H1 (cell line): ENCODE measurements at regions not wholly inside any gene's neighbourhood (a gene's known extent, or its start where the extent isn't known, plus 50 kb on each side); places are given as distances from the start of the nearest gene placed in this dataset.

Source experiments
- CTCF ChIA-PET: fragments of 300-600 bp; sonication (Branson Sonifier 250); formaldehyde crosslinking; loops from one replicate; lab custom pipeline; 2021; ENCODE audit not compliant: partially characterized antibody; lab: Charles Lee
- POLR2A ChIA-PET: fragments of 300-600 bp; sonication (Branson Sonifier 250); formaldehyde crosslinking; loops from one replicate; lab custom pipeline; 2021; ENCODE audit warnings: inconsistent platforms; ENCODE audit not compliant: partially characterized antibody; lab: Charles Lee
- DNase-seq, 2 experiments: peaks; one replicate each; pipeline versions ENCODE4 v3.0.0 to v3.0.0-alpha.2; 2010 to 2022; ENCODE audit warnings: low spot score in 2 of 2, low read depth in 1 of 2, mixed read lengths in 1 of 2
- FAIRE-seq: peaks from 2 replicates; lab custom pipeline; 2011; peaks lifted over from hg19 to GRCh38; lab: Jason Lieb, UNC
- H2AFZ ChIP-seq: 2 replicates; pipeline ENCODE4 v1.8.1; 2012; ENCODE audit warnings: low read length, inconsistent platforms
- H2AK5ac ChIP-seq: 2 replicates; pipeline ENCODE4 v1.6.1; 2013; ENCODE audit warnings: low read depth, low read length
- H2BK120ac ChIP-seq: replicated peaks from 2 replicates; pipeline ENCODE3; 2013; ENCODE audit warnings: low read depth, low read length, inconsistent platforms
- H2BK12ac ChIP-seq: 2 replicates; pipeline ENCODE4 v1.6.1; 2013; ENCODE audit warnings: low read depth, low read length
- H2BK15ac ChIP-seq: 2 replicates; pipeline ENCODE4 v1.6.1; 2013; ENCODE audit warnings: low read length
- H2BK20ac ChIP-seq: 2 replicates; pipeline ENCODE4 v1.6.1; 2013; ENCODE audit warnings: low read length
- H2BK5ac ChIP-seq: 2 replicates; pipeline ENCODE4 v1.6.1; 2013; ENCODE audit warnings: low read depth, low read length
- H3K14ac ChIP-seq: 2 replicates; pipeline ENCODE4 v1.6.1; 2013; ENCODE audit warnings: inconsistent platforms; ENCODE audit not compliant: insufficient read length
- H3K18ac ChIP-seq: 2 replicates; pipeline ENCODE4 v1.6.1; 2013; ENCODE audit warnings: low read length; ENCODE audit errors: extremely low read depth
- H3K23ac ChIP-seq: 2 replicates; pipeline ENCODE4 v1.6.1; 2013; ENCODE audit warnings: inconsistent platforms; ENCODE audit not compliant: insufficient read length
- H3K23me2 ChIP-seq: 2 replicates; pipeline ENCODE4 v1.6.1; 2013; ENCODE audit warnings: low read depth, low read length
- H3K27ac ChIP-seq: 2 replicates; pipeline ENCODE4 v1.6.1; 2011; ENCODE audit warnings: low read depth, low read length, inconsistent platforms
- H3K27me3 ChIP-seq, 4 experiments: replicated peaks in 1 of 4; 1 replicate in 1 of 4; 2 replicates in 3 of 4; pipeline versions ENCODE4 v1.6.1 to v1.8.1; 2011 to 2013; ENCODE audit warnings: low read length in 3 of 4, mild to moderate bottlenecking in 3 of 4, inconsistent platforms in 2 of 4, mixed read lengths in 2 of 4, moderate library complexity in 1 of 4; ENCODE audit not compliant: control insufficient read depth in 3 of 4, insufficient read depth in 3 of 4; ENCODE audit errors: extremely low read depth in 1 of 4
- H3K36me3 ChIP-seq, 4 experiments: 2 replicates each; pipeline versions ENCODE4 v1.6.1 to v1.8.1; 2011 to 2013; ENCODE audit warnings: mild to moderate bottlenecking in 4 of 4, low read length in 3 of 4, moderate library complexity in 2 of 4, control low read depth in 1 of 4, inconsistent platforms in 1 of 4; ENCODE audit not compliant: insufficient read depth in 4 of 4, control insufficient read depth in 2 of 4
- H3K4ac ChIP-seq: replicated peaks from 2 replicates; pipeline ENCODE3; 2013; ENCODE audit warnings: low read length, low read depth, mixed read lengths, inconsistent platforms; ENCODE audit not compliant: insufficient read length
- H3K4me1 ChIP-seq, 4 experiments: replicated peaks in 1 of 4; 1 replicate in 1 of 4; 2 replicates in 3 of 4; pipeline versions ENCODE4 v1.6.1 to v1.8.1; 2011 to 2013; ENCODE audit warnings: low read length in 3 of 4, inconsistent platforms in 2 of 4, mixed read lengths in 1 of 4; ENCODE audit not compliant: insufficient read depth in 4 of 4, control insufficient read depth in 3 of 4
- H3K4me2 ChIP-seq, 2 experiments: 2 replicates each; pipeline versions ENCODE4 v1.6.1 to v1.8.1; 2011 to 2013; ENCODE audit warnings: low read depth in 2 of 2, low read length in 2 of 2, control low read depth in 1 of 2, inconsistent platforms in 1 of 2, mild to moderate bottlenecking in 1 of 2; ENCODE audit not compliant: insufficient read depth in 1 of 2
- H3K4me3 ChIP-seq, 4 experiments: fragments of 200-600, 300-600 bp in 1 of 4; sonication (generic), shearing (Covaris generic), sonication (Bioruptor Twin) in 1 of 4; 2 replicates each; pipeline versions ENCODE4 v1.5.1 to v1.8.1; 2011 to 2016; ENCODE audit warnings: low read length in 4 of 4, low read depth in 3 of 4, control low read depth in 2 of 4, inconsistent platforms in 2 of 4, mild to moderate bottlenecking in 2 of 4, mixed read lengths in 1 of 4, moderate library complexity in 1 of 4; ENCODE audit not compliant: insufficient read depth in 2 of 4; ENCODE audit errors: extremely low read depth in 1 of 4
- H3K56ac ChIP-seq: replicated peaks from 2 replicates; pipeline ENCODE3; 2013; ENCODE audit warnings: low read depth, mild to moderate bottlenecking, mixed read lengths, low read length, inconsistent platforms; ENCODE audit not compliant: insufficient read length
- H3K79me1 ChIP-seq: 2 replicates; pipeline ENCODE4 v1.6.1; 2013; ENCODE audit warnings: low read depth, low read length, control low read depth
- H3K79me2 ChIP-seq, 2 experiments: 2 replicates each; pipeline versions ENCODE4 v1.6.1 to v1.8.1; 2012 to 2013; ENCODE audit warnings: low read length in 2 of 2, mild to moderate bottlenecking in 2 of 2, inconsistent platforms in 1 of 2; ENCODE audit not compliant: insufficient read depth in 2 of 2, control insufficient read depth in 1 of 2
- H3K9ac ChIP-seq, 4 experiments: replicated peaks in 1 of 4; 1 replicate in 1 of 4; 2 replicates in 3 of 4; pipeline versions ENCODE4 v1.6.1 to v1.8.1; 2011 to 2013; ENCODE audit warnings: low read depth in 3 of 4, low read length in 3 of 4, control low read depth in 2 of 4, mild to moderate bottlenecking in 2 of 4, moderate library complexity in 2 of 4, inconsistent platforms in 1 of 4; ENCODE audit errors: extremely low read depth in 1 of 4
- H3K9me3 ChIP-seq, 2 experiments: 2 replicates each; pipeline versions ENCODE4 v1.6.1 to v1.8.1; 2012 to 2013; ENCODE audit warnings: mild to moderate bottlenecking in 2 of 2, moderate library complexity in 2 of 2, control low read depth in 1 of 2, inconsistent platforms in 1 of 2, low read depth in 1 of 2, low read length in 1 of 2, mixed read lengths in 1 of 2; ENCODE audit not compliant: insufficient read depth in 2 of 2
- H4K20me1 ChIP-seq, 2 experiments: replicated peaks in 1 of 2; 2 replicates each; pipeline versions ENCODE3 to v1.8.1; 2011 to 2013; ENCODE audit warnings: inconsistent platforms in 2 of 2, low read length in 2 of 2, mild to moderate bottlenecking in 1 of 2; ENCODE audit not compliant: insufficient read depth in 2 of 2, control insufficient read depth in 1 of 2
- H4K5ac ChIP-seq: 2 replicates; pipeline ENCODE4 v1.6.1; 2013; ENCODE audit warnings: low read length, low read depth, mixed read lengths, inconsistent platforms; ENCODE audit not compliant: insufficient read length
- H4K8ac ChIP-seq: 2 replicates; pipeline ENCODE4 v1.8.0; 2013; ENCODE audit warnings: mild to moderate bottlenecking, moderate library complexity, low read length, inconsistent platforms; ENCODE audit not compliant: insufficient read depth; ENCODE audit errors: extremely low read depth
- H4K91ac ChIP-seq: replicated peaks from 2 replicates; pipeline ENCODE3; 2013; ENCODE audit warnings: low read length, mixed read lengths, inconsistent platforms; ENCODE audit not compliant: insufficient read length
- JUN ChIP-seq: IDR thresholded peaks from 2 replicates; pipeline ENCODE4 v1.6.1; 2011; ENCODE audit warnings: low read depth, mild to moderate bottlenecking, improper control_type of control experiment, low read length
- TEAD4 ChIP-seq: IDR thresholded peaks from 2 replicates; pipeline ENCODE4 v1.6.1; 2012; ENCODE audit warnings: low read depth, low read length, inconsistent platforms, mixed read lengths
- WGBS, 2 experiments: shearing (Covaris generic) in 1 of 2; methylation state at CpG; one replicate each; pipeline versions ENCODE4 v1.1.6 to v1.1.7; 2013 to 2015; ENCODE audit warnings: low lambda C conversion rate in 2 of 2, mixed read lengths in 2 of 2, inconsistent platforms in 1 of 2, low coverage in 1 of 2, missing lambda C conversion rate in 1 of 2; ENCODE audit not compliant: insufficient replicate concordance in 2 of 2, insufficient coverage in 1 of 2, insufficient read length in 1 of 2; ENCODE audit errors: extremely low coverage in 1 of 2, missing lambda C conversion rate in 1 of 2; 5-methylcytosine and 5-hydroxymethylcytosine counted together

GRCh38 chr2:45237850-45238542 lies 228.7 kb upstream of the SIX2 start:
- Histone ChIP-seq H3K4me3 (no peak overlapping the region), H3K36me3 (no peaks in the 10 kb centered on the region), H2BK15ac (no peak overlapping the region), H3K9me3 (no peaks in the 10 kb centered on the region), H4K20me1 (no peaks in the 10 kb centered on the region), H3K4ac (no peak overlapping the region), H3K4me2 (no peak overlapping the region), H3K79me1 (no peaks in the 10 kb centered on the region), H3K56ac (no peak overlapping the region), H2BK20ac (no peak overlapping the region), H3K18ac (no peak overlapping the region), H3K9ac (no peak overlapping the region), H3K14ac (no peak overlapping the region), H3K4me1 (peaks cover 0 to 7% (median 0%) of the 10 kb centered on the region in 4 experiments; a peak in 2 of 7 replicates), H2BK12ac (no peak overlapping the region), H4K8ac (no peak overlapping the region), H2AK5ac (no peak overlapping the region), H4K5ac (no peak overlapping the region), H3K79me2 (no peaks in the 10 kb centered on the region), H3K27ac (no peak overlapping the region), H2BK120ac (no peak overlapping the region), H2AFZ (no peak overlapping the region), H3K27me3 (no peaks in the 10 kb centered on the region), H3K23ac (no peak overlapping the region)
- DNase-seq (no peak), FAIRE-seq (no peak)
- ChIA-PET POLR2A (no interaction called here), CTCF (interaction anchor here (1.5 kb wide), 1 partner anchor 9 kb away, joined by 4 read pairs; no protein-coding TSS in a partner anchor)
- TF ChIP-seq TEAD4 (no peak), JUN (no peak)
- TF ChIP-seq, all 59 proteins: peak for 0
- 91% methylated on average over 6 of the region's 6 CpGs; no CpG with 5 or more reads in 1 of the 2 experiments for WGBS, 2 experiments
- H4K91ac ChIP-seq, result no peak overlapping the region
- no peak overlapping the region for H2BK5ac ChIP-seq
- H3K23me2 ChIP-seq, result no peaks in the 10 kb centered on the region
